ENCODE measurements at regions not wholly inside any gene's neighbourhood (a gene's known extent, or its start where the extent isn't known, plus 50 kb on each side); places are given as distances from the start of the nearest gene placed in this dataset.

DNA sequence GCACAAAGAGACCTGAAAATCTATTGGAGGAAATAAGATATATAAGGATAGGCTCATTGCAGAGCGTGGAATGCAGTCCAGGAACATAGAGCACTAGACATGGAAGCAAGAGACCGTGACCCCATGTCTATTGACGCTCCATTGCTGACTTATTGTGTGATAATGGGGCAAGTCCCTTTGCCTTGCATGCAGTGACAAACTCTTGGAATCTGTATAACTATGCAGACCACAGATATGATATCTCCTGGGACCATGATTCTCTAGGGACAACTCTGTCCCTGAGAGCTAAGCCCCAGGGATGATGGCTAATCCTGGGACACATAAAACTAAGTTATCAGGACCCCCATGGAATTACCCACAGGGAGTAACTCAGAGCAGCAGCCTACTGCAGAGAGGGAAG lies 73.1 kb upstream of the PRDX6 start:
- BruUV-seq (replicated peaks), result no TSS peak
- no peak overlapping the region for H3K4me3 ChIP-seq (ENCODE audit: low read depth in 2 of 2, low read length in 2 of 2)
- H3K27me3 ChIP-seq (ENCODE audit: control insufficient read depth, insufficient read depth, low read length), result no peaks in the 10 kb centered on the region
- in situ Hi-C loops (cut with HindIII; ENCODE audit: low pct_unique_long_range_greater_than_20kb, low sequenced_read_pairs) (no loop called here), intact Hi-C loops (cut with micrococcal nuclease; ENCODE audit: unreplicated experiment) (no loop called here)
- H3K9me3 ChIP-seq (ENCODE audit: control insufficient read depth, insufficient read depth, low read depth, low read length), result no peaks in the 10 kb centered on the region
- no peaks in the 10 kb centered on the region; the same call in 1 of the 2 replicates for H3K4me1 ChIP-seq (ENCODE audit: control insufficient read depth, insufficient read depth, low read length)
- ChIA-PET POLR2A (no interaction called here), CTCF (interaction anchor here (0.7 kb wide), 1 partner anchor 390 kb away, joined by 6 read pairs; no protein-coding TSS in a partner anchor)
- ATAC-seq (no peak), DNase-seq (ENCODE audit: low read depth, low spot score) (no peak)
- H3K36me3 ChIP-seq (ENCODE audit: control insufficient read depth, insufficient read depth, low read length), result no peaks in the 10 kb centered on the region
- no peak overlapping the region for H3K27ac ChIP-seq (ENCODE audit: low read length)
- TF ChIP-seq TCF7L2 (IDR thresholded peaks at IDR 0.05; ENCODE audit: low read depth, low read length), result no peak
- TF ChIP-seq, protein P1, sequence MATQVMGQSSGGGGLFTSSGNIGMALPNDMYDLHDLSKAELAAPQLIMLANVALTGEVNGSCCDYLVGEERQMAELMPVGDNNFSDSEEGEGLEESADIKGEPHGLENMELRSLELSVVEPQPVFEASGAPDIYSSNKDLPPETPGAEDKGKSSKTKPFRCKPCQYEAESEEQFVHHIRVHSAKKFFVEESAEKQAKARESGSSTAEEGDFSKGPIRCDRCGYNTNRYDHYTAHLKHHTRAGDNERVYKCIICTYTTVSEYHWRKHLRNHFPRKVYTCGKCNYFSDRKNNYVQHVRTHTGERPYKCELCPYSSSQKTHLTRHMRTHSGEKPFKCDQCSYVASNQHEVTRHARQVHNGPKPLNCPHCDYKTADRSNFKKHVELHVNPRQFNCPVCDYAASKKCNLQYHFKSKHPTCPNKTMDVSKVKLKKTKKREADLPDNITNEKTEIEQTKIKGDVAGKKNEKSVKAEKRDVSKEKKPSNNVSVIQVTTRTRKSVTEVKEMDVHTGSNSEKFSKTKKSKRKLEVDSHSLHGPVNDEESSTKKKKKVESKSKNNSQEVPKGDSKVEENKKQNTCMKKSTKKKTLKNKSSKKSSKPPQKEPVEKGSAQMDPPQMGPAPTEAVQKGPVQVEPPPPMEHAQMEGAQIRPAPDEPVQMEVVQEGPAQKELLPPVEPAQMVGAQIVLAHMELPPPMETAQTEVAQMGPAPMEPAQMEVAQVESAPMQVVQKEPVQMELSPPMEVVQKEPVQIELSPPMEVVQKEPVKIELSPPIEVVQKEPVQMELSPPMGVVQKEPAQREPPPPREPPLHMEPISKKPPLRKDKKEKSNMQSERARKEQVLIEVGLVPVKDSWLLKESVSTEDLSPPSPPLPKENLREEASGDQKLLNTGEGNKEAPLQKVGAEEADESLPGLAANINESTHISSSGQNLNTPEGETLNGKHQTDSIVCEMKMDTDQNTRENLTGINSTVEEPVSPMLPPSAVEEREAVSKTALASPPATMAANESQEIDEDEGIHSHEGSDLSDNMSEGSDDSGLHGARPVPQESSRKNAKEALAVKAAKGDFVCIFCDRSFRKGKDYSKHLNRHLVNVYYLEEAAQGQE (IDR thresholded peaks at IDR 0.05; ENCODE audit: insufficient read depth in 1 of 2, low read depth in 2 of 2, low read length in 1 of 2), result no peak
- TF ChIP-seq, protein P2, sequence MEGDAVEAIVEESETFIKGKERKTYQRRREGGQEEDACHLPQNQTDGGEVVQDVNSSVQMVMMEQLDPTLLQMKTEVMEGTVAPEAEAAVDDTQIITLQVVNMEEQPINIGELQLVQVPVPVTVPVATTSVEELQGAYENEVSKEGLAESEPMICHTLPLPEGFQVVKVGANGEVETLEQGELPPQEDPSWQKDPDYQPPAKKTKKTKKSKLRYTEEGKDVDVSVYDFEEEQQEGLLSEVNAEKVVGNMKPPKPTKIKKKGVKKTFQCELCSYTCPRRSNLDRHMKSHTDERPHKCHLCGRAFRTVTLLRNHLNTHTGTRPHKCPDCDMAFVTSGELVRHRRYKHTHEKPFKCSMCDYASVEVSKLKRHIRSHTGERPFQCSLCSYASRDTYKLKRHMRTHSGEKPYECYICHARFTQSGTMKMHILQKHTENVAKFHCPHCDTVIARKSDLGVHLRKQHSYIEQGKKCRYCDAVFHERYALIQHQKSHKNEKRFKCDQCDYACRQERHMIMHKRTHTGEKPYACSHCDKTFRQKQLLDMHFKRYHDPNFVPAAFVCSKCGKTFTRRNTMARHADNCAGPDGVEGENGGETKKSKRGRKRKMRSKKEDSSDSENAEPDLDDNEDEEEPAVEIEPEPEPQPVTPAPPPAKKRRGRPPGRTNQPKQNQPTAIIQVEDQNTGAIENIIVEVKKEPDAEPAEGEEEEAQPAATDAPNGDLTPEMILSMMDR (IDR thresholded peaks at IDR 0.05), result no peak
- TF ChIP-seq SIN3A (IDR thresholded peaks at IDR 0.05; ENCODE audit: borderline replicate concordance, insufficient read depth, low read depth, low read length), result no peak
- no peak for TF ChIP-seq POLR2AphosphoS5 (IDR thresholded peaks at IDR 0.05; ENCODE audit: low read depth, low read length)

DNA sequence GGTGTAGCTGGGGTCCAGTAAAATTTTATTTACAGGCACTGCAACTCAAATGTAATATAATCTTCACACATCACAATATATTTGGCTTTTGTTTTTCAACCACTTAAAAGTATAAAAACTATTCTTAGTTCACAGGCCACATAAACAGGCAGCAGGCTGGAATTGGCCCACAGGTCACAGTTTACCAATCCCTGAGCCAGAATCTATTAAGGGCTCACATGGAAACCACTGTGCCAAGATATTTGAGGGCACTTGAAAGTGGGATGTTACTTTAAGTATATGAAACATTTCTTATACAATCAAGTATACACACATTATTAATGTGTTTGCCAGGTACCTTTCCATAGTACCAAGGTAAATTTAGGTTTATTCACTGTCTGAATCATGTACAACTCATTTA lies 71.9 kb upstream of the PRDX6 start:
- ChIA-PET POLR2A (no interaction called here), CTCF (no interaction called here)
- H3K4me3 ChIP-seq (ENCODE audit: low read depth in 2 of 2, low read length in 2 of 2), result no peak overlapping the region
- no peak for ATAC-seq
- H3K36me3 ChIP-seq (ENCODE audit: control insufficient read depth, insufficient read depth, low read length), result no peaks in the 10 kb centered on the region
- no peak for DNase-seq (ENCODE audit: low read depth, low spot score)
- no peaks in the 10 kb centered on the region for H3K9me3 ChIP-seq (ENCODE audit: control insufficient read depth, insufficient read depth, low read depth, low read length)
- no peaks in the 10 kb centered on the region for H3K27me3 ChIP-seq (ENCODE audit: control insufficient read depth, insufficient read depth, low read length)
- no peaks in the 10 kb centered on the region; the same call in 1 of the 2 replicates for H3K4me1 ChIP-seq (ENCODE audit: control insufficient read depth, insufficient read depth, low read length)
- in situ Hi-C loops (cut with HindIII; ENCODE audit: low pct_unique_long_range_greater_than_20kb, low sequenced_read_pairs), result no loop called here
- BruUV-seq (replicated peaks), result no TSS peak
- TF ChIP-seq, protein P2 (IDR thresholded peaks at IDR 0.05), result no peak
- TF ChIP-seq, protein P1 (IDR thresholded peaks at IDR 0.05; ENCODE audit: insufficient read depth in 1 of 2, low read depth in 2 of 2, low read length in 1 of 2), result no peak
- TF ChIP-seq SIN3A (IDR thresholded peaks at IDR 0.05; ENCODE audit: borderline replicate concordance, insufficient read depth, low read depth, low read length) (no peak), TCF7L2 (IDR thresholded peaks at IDR 0.05; ENCODE audit: low read depth, low read length) (no peak), POLR2AphosphoS5 (IDR thresholded peaks at IDR 0.05; ENCODE audit: low read depth, low read length) (no peak)
- no peak overlapping the region for H3K27ac ChIP-seq (ENCODE audit: low read length)
- intact Hi-C loops (cut with micrococcal nuclease; ENCODE audit: unreplicated experiment), result no loop called here
